Endodermal cell (in vitro differentiated cells): ENCODE measurements at regions not wholly inside any gene's neighbourhood (a gene's known extent, or its start where the extent isn't known, plus 50 kb on each side); places are given as distances from the start of the nearest gene placed in this dataset.
"Not testable (repeated sequence)": the region's sequence is repeated elsewhere in the genome, so short reads cannot be mapped to it uniquely, and the experiment has no call there.

Experiments used
- DNase-seq: peaks from one replicate; pipeline ENCODE4 v3.0.0-alpha.2; 2017
- H3K27ac ChIP-seq: 2 replicates; pipeline ENCODE4 v1.5.1; 2013; ENCODE audit warnings: mild to moderate bottlenecking, low read depth, low read length, moderate library complexity
- H3K27me3 ChIP-seq: 2 replicates; pipeline ENCODE4 v1.6.1; 2013; ENCODE audit warnings: mild to moderate bottlenecking, low read length, moderate library complexity; ENCODE audit not compliant: insufficient read depth, control insufficient read depth, poor library complexity, severe bottlenecking
- H3K36me3 ChIP-seq: 2 replicates; pipeline ENCODE4 v1.7.0; 2013; ENCODE audit warnings: mild to moderate bottlenecking, low read length, moderate library complexity; ENCODE audit not compliant: control insufficient read depth, insufficient read depth
- H3K4me1 ChIP-seq: one replicate; pipeline ENCODE4 v1.7.0; 2013; ENCODE audit warnings: low read length; ENCODE audit not compliant: control insufficient read depth, insufficient read depth
- H3K4me3 ChIP-seq: 2 replicates; pipeline ENCODE4 v1.5.1; 2013; ENCODE audit warnings: mild to moderate bottlenecking, low read length, moderate library complexity
- H3K9ac ChIP-seq: 2 replicates; pipeline ENCODE4 v1.6.1; 2013; ENCODE audit warnings: mild to moderate bottlenecking, low read length, moderate library complexity; ENCODE audit not compliant: poor library complexity, severe bottlenecking; ENCODE audit errors: extremely low read depth
- H3K9me3 ChIP-seq: 2 replicates; pipeline ENCODE4 v1.6.1; 2013; ENCODE audit warnings: mild to moderate bottlenecking, low read length, moderate library complexity; ENCODE audit not compliant: control insufficient read depth
- H3K27ac Mint-ChIP-seq: 2 replicates; pipeline ENCODE4 v1.8.0; 2020; ENCODE audit warnings: mixed read lengths
- H3K27me3 Mint-ChIP-seq: 2 replicates; pipeline ENCODE4 v1.8.0; 2021; ENCODE audit warnings: mild to moderate bottlenecking, mixed read lengths; ENCODE audit not compliant: insufficient read depth
- H3K36me3 Mint-ChIP-seq: 2 replicates; pipeline ENCODE4 v1.8.0; 2020; ENCODE audit warnings: low read depth, mixed read lengths
- H3K4me1 Mint-ChIP-seq: 2 replicates; pipeline ENCODE4 v1.8.0; 2020; ENCODE audit warnings: mixed read lengths
- H3K4me3 Mint-ChIP-seq: 2 replicates; pipeline ENCODE4 v1.8.0; 2020; ENCODE audit warnings: mild to moderate bottlenecking, moderate library complexity, mixed read lengths
- H3K9me3 Mint-ChIP-seq: 2 replicates; pipeline ENCODE4 v1.8.0; 2020; ENCODE audit warnings: mild to moderate bottlenecking, mixed read lengths
- CTCF ChIP-seq: fragments of 200-600 bp; sonication (generic); conservative IDR thresholded peaks from 2 replicates; pipeline ENCODE4 v1.5.0; 2021; ENCODE audit warnings: antibody characterized with exemption, mild to moderate bottlenecking
- WGBS, 2 experiments: methylation state at CpG; one replicate each; pipeline versions ENCODE4 v1.1.5 to v1.1.7; 2013; ENCODE audit warnings: missing lambda C conversion rate in 2 of 2, mixed read lengths in 1 of 2; ENCODE audit not compliant: insufficient coverage in 1 of 2, insufficient read length in 1 of 2; 5-methylcytosine and 5-hydroxymethylcytosine counted together

- TF ChIP-seq CTCF: peak; percentile 42
- no peaks in the 10 kb centered on the region for H3K36me3 ChIP-seq
- no peaks in the 10 kb centered on the region for H3K9me3 ChIP-seq
- H3K27ac ChIP-seq: no peak overlapping the region
- peak; percentile 88 for DNase-seq
- no peaks in the 10 kb centered on the region for H3K36me3 Mint-ChIP-seq
- peaks cover 24% of the 10 kb centered on the region for H3K27me3 Mint-ChIP-seq
- H3K27ac Mint-ChIP-seq: no peak overlapping the region
- H3K4me1 Mint-ChIP-seq: peaks cover 5% of the 10 kb centered on the region
- H3K4me1 ChIP-seq: no peaks in the 10 kb centered on the region
- H3K9me3 Mint-ChIP-seq: no peaks in the 10 kb centered on the region
- 22% methylated on average over 21 of the region's 21 CpGs; no CpG with 5 or more reads in 1 of the 2 experiments for WGBS, 2 experiments
- no peak overlapping the region for H3K4me3 ChIP-seq
- H3K9ac ChIP-seq: no peak overlapping the region
- peaks cover 15% of the 10 kb centered on the region for H3K27me3 ChIP-seq
- H3K4me3 Mint-ChIP-seq: peak overlapping the region; percentile 53
Measured at GRCh38 chr16:29107299-29107698, 122.4 kb downstream of the LAT start.

GRCh38 chr16:29106259-29106908 is 121.5 kb downstream of the LAT start:
- not testable (repeated sequence) for H3K36me3 Mint-ChIP-seq, H3K4me3 ChIP-seq, H3K36me3 ChIP-seq, H3K9ac ChIP-seq, H3K4me1 Mint-ChIP-seq, H3K27ac ChIP-seq, H3K9me3 Mint-ChIP-seq, H3K4me1 ChIP-seq, H3K27ac Mint-ChIP-seq, H3K9me3 ChIP-seq, DNase-seq
- peaks cover 15% of the 10 kb centered on the region for H3K27me3 ChIP-seq
- Mint-ChIP-seq H3K27me3 (peaks cover 24% of the 10 kb centered on the region), H3K4me3 (peak overlapping the region; percentile 53)
- WGBS, 2 experiments: 95% methylated on average over 3 of the region's 8 CpGs; no CpG with 5 or more reads in 1 of the 2 experiments

- H3K9ac ChIP-seq, H3K27ac ChIP-seq, H3K9me3 Mint-ChIP-seq, H3K36me3 ChIP-seq, H3K9me3 ChIP-seq, H3K4me1 ChIP-seq, H3K4me1 Mint-ChIP-seq, H3K4me3 Mint-ChIP-seq, H3K36me3 Mint-ChIP-seq, H3K4me3 ChIP-seq, DNase-seq, H3K27ac Mint-ChIP-seq: not testable (repeated sequence)
- WGBS, 2 experiments: 67% methylated on average over 1 of the region's 4 CpGs; no CpG with 5 or more reads in 1 of the 2 experiments
- peaks cover 19% of the 10 kb centered on the region for H3K27me3 Mint-ChIP-seq
- H3K27me3 ChIP-seq: peaks cover 15% of the 10 kb centered on the region
Measured at GRCh38 chr16:29104600-29104999, 119.7 kb downstream of the LAT start.

GRCh38 chr16:29097965-29098364 is 113.1 kb downstream of the LAT start:
- not testable (repeated sequence) for H3K4me3 ChIP-seq, H3K27ac ChIP-seq, H3K4me3 Mint-ChIP-seq, H3K4me1 ChIP-seq, H3K9me3 Mint-ChIP-seq, DNase-seq, H3K9me3 ChIP-seq, H3K4me1 Mint-ChIP-seq, H3K9ac ChIP-seq, H3K36me3 ChIP-seq, H3K27ac Mint-ChIP-seq, H3K36me3 Mint-ChIP-seq, H3K27me3 ChIP-seq, H3K27me3 Mint-ChIP-seq
- WGBS, 2 experiments: no CpG with 5 or more reads among the region's 3 CpGs
